HEK293 (cell line): ENCODE measurements at regions not wholly inside any gene's neighbourhood (a gene's known extent, or its start where the extent isn't known, plus 50 kb on each side); places are given as distances from the start of the nearest gene placed in this dataset.
"Not testable (repeated sequence)": the region's sequence is repeated elsewhere in the genome, so short reads cannot be mapped to it uniquely, and the experiment has no call there.

ENCODE experiments used
- CTCF ChIA-PET: fragments of 350-600 bp; formaldehyde crosslinking; extraction: SDS; loops from one replicate; lab custom pipeline; 2021; ENCODE audit warnings: antibody characterized with exemption; lab: Yijun Ruan, JAX
- POLR2A ChIA-PET: fragments of 300-600 bp; formaldehyde crosslinking; extraction: SDS; loops from one replicate; lab custom pipeline; 2020; ENCODE audit warnings: antibody characterized with exemption, inconsistent platforms; lab: Yijun Ruan, JAX
- H3K27ac ChIP-seq: fragments of 200-500 bp; sonication (Bioruptor generic); 2 replicates; pipeline ENCODE4 v1.5.1; 2014; ENCODE audit warnings: low read depth, low read length, control low read depth, inconsistent platforms; ENCODE audit errors: extremely low read depth
- H3K36me3 ChIP-seq, 2 experiments: fragments of 200-500 bp in 1 of 2; sonication (Bioruptor generic) in 1 of 2; 1 replicate in 1 of 2; 2 replicates in 1 of 2; pipeline ENCODE4 v1.5.1; 2014 to 2017; ENCODE audit warnings: inconsistent platforms in 2 of 2, low read length in 2 of 2; ENCODE audit not compliant: control insufficient read depth in 2 of 2, insufficient read depth in 1 of 2
- H3K4me1 ChIP-seq: fragments of 200-500 bp; sonication (Bioruptor generic); 2 replicates; pipeline ENCODE4 v1.5.1; 2014; ENCODE audit warnings: mild to moderate bottlenecking, low read length, inconsistent platforms; ENCODE audit not compliant: control insufficient read depth, insufficient read depth
- H3K4me3 ChIP-seq: 2 replicates; pipeline ENCODE4 v1.5.1; 2011; ENCODE audit warnings: low read depth, mild to moderate bottlenecking, control low read depth, low read length, moderate library complexity
- H3K9me3 ChIP-seq: fragments of 200-500 bp; sonication (Bioruptor generic); 2 replicates; pipeline ENCODE4 v1.5.1; 2014; ENCODE audit warnings: low read depth, low read length, inconsistent platforms; ENCODE audit not compliant: control insufficient read depth, insufficient read depth
- GLI4 ChIP-seq: fragments of 450-650 bp; formaldehyde crosslinking; IDR thresholded peaks from 2 replicates; pipeline ENCODE4 v1.5.1; 2016; ENCODE audit warnings: missing biosample characterization, missing genetic modification characterization
- KLF8 ChIP-seq: fragments of 450-650 bp; formaldehyde crosslinking; IDR thresholded peaks from 2 replicates; pipeline ENCODE4 v1.5.1; 2016; ENCODE audit warnings: missing biosample characterization, missing genetic modification characterization
- PRDM2 ChIP-seq: fragments of 450-650 bp; formaldehyde crosslinking; IDR thresholded peaks from 2 replicates; pipeline ENCODE4 v1.5.1; 2016; ENCODE audit warnings: missing biosample characterization, missing genetic modification characterization, borderline replicate concordance
- SP3 ChIP-seq: fragments of 450-650 bp; formaldehyde crosslinking; IDR thresholded peaks from 2 replicates; pipeline ENCODE4 v1.5.1; 2016; ENCODE audit warnings: missing biosample characterization, missing genetic modification characterization
- YY1 ChIP-seq: fragments of 450-650 bp; formaldehyde crosslinking; IDR thresholded peaks from 2 replicates; pipeline ENCODE4 v1.5.1; 2018; ENCODE audit warnings: missing biosample characterization, missing genetic modification characterization
- ZBTB10 ChIP-seq: fragments of 450-650 bp; formaldehyde crosslinking; IDR thresholded peaks from 2 replicates; pipeline ENCODE4 v1.5.1; 2016; ENCODE audit warnings: missing biosample characterization, missing genetic modification characterization
- ZBTB8A ChIP-seq: fragments of 450-650 bp; formaldehyde crosslinking; IDR thresholded peaks from 2 replicates; pipeline ENCODE4 v1.5.1; 2016; ENCODE audit warnings: missing biosample characterization, missing genetic modification characterization
- ZIC2 ChIP-seq: fragments of 450-650 bp; formaldehyde crosslinking; IDR thresholded peaks from 2 replicates; pipeline ENCODE4 v1.5.1; 2016; ENCODE audit warnings: missing biosample characterization, missing genetic modification characterization
- ZNF133 ChIP-seq: fragments of 450-650 bp; formaldehyde crosslinking; IDR thresholded peaks from 2 replicates; pipeline ENCODE4 v1.5.1; 2016; ENCODE audit warnings: missing biosample characterization, missing genetic modification characterization
- ZNF146 ChIP-seq: fragments of 450-650 bp; formaldehyde crosslinking; IDR thresholded peaks from 2 replicates; pipeline ENCODE4 v1.5.1; 2016; ENCODE audit warnings: missing biosample characterization, missing genetic modification characterization
- ZNF221 ChIP-seq: fragments of 450-650 bp; formaldehyde crosslinking; IDR thresholded peaks from 2 replicates; pipeline ENCODE4 v1.5.1; 2017; ENCODE audit warnings: missing biosample characterization, missing genetic modification characterization, borderline replicate concordance
- ZNF416 ChIP-seq: fragments of 450-650 bp; formaldehyde crosslinking; IDR thresholded peaks from 2 replicates; pipeline ENCODE4 v1.5.1; 2016; ENCODE audit warnings: missing biosample characterization, missing genetic modification characterization
- ZNF571 ChIP-seq: fragments of 450-650 bp; formaldehyde crosslinking; IDR thresholded peaks from 2 replicates; pipeline ENCODE4 v1.5.0; 2017; ENCODE audit warnings: missing biosample characterization, missing genetic modification characterization
- ZNF629 ChIP-seq: fragments of 450-650 bp; formaldehyde crosslinking; IDR thresholded peaks from 2 replicates; pipeline ENCODE4 v1.5.1; 2017; ENCODE audit warnings: missing biosample characterization, missing genetic modification characterization
- ZNF76 ChIP-seq: fragments of 450-650 bp; formaldehyde crosslinking; IDR thresholded peaks from 2 replicates; pipeline ENCODE4; 2016; ENCODE audit warnings: low read depth, missing biosample characterization, missing genetic modification characterization, borderline replicate concordance
- ZNF785 ChIP-seq: fragments of 450-650 bp; formaldehyde crosslinking; IDR thresholded peaks from 2 replicates; pipeline ENCODE4 v1.5.1; 2016; ENCODE audit warnings: missing biosample characterization, missing genetic modification characterization
- ZSCAN4 ChIP-seq: fragments of 450-650 bp; formaldehyde crosslinking; IDR thresholded peaks from 2 replicates; pipeline ENCODE4 v1.5.1; 2017; ENCODE audit warnings: missing biosample characterization, missing genetic modification characterization

- TF ChIP-seq ZNF571 (tag by site-specific recombination) (no peak), ZNF146 (tag by site-specific recombination) (no peak)
- TF ChIP-seq, all 188 proteins: peak for 0
These were observed 1594.2 kb upstream of the CDH9 start (continued) for GRCh38 chr5:28632607-28633006.

- Histone ChIP-seq H3K9me3 (no peaks in the 10 kb centered on the region), H3K27ac (no peak overlapping the region), H3K4me1 (no peaks in the 10 kb centered on the region), H3K36me3 (no peaks in the 10 kb centered on the region), H3K4me3 (no peak overlapping the region)
- POLR2A ChIA-PET: no interaction called here
- TF ChIP-seq ZNF133 (no peak), PRDM2 (tag by site-specific recombination) (no peak), SP3 (no peak), ZNF76 (tag by site-specific recombination) (no peak), ZBTB10 (tag by site-specific recombination) (no peak), ZSCAN4 (tag by site-specific recombination) (no peak), ZNF629 (tag by site-specific recombination) (no peak), ZNF416 (tag by site-specific recombination) (no peak), ZNF785 (no peak)
- CTCF ChIA-PET: interaction anchor here (0.9 kb wide), 1 partner anchor 259 kb away, joined by 6 read pairs; no protein-coding TSS in a partner anchor
These were observed 1565.5 kb upstream of the CDH9 start for GRCh38 chr5:28603869-28604268.

- no peak overlapping the region for H3K4me3 ChIP-seq
- TF ChIP-seq GLI4 (no peak), YY1 (tag by site-specific recombination) (no peak), ZBTB8A (tag by site-specific recombination) (no peak), ZIC2 (tag by site-specific recombination) (no peak), ZNF221 (no peak), KLF8 (tag by site-specific recombination) (no peak)
- TF ChIP-seq, all 188 proteins: peak for 0
- H3K36me3 ChIP-seq: no peaks in the 10 kb centered on the region
- no peak overlapping the region for H3K27ac ChIP-seq
- CTCF ChIA-PET: no interaction called here
- POLR2A ChIA-PET: no interaction called here
- H3K9me3 ChIP-seq: no peaks in the 10 kb centered on the region
- no peaks in the 10 kb centered on the region for H3K4me1 ChIP-seq
These were observed 1564.0 kb upstream of the CDH9 start for GRCh38 chr5:28602429-28602828.

- CTCF ChIA-PET, H3K27ac ChIP-seq, H3K4me3 ChIP-seq, H3K36me3 ChIP-seq, H3K4me1 ChIP-seq, POLR2A ChIA-PET, H3K9me3 ChIP-seq: not testable (repeated sequence)
These were observed 1558.3 kb upstream of the CDH9 start for GRCh38 chr5:28596707-28597106.
